GM23338 (cell line): ENCODE measurements at regions not wholly inside any gene's neighbourhood (a gene's known extent, or its start where the extent isn't known, plus 50 kb on each side); places are given as distances from the start of the nearest gene placed in this dataset.

Experiments used
- CREB1 ChIP-seq: fragments of 250-450 bp; sonication (Bioruptor Pico); IDR thresholded peaks from 2 replicates; pipeline ENCODE4 v1.5.0; 2020; ENCODE audit warnings: low read depth, mild to moderate bottlenecking, moderate library complexity
- EZH2 ChIP-seq: fragments of 200-600 bp; sonication (generic); IDR thresholded peaks from one replicate; pipeline ENCODE4 v1.8.0; 2017; ENCODE audit warnings: antibody characterized with exemption, mild to moderate bottlenecking, low read depth; ENCODE audit not compliant: unreplicated experiment
- POLR2AphosphoS5 ChIP-seq: IDR thresholded peaks from 2 replicates; pipeline ENCODE4 v1.6.1; 2016; ENCODE audit warnings: antibody characterized with exemption, low read depth
- TF ChIP-seq, protein P1 (sequence below), 2 experiments: fragments of 200-600 bp in 1 of 2; sonication (generic) in 1 of 2; conservative IDR thresholded peaks; 2 replicates each; pipeline versions ENCODE4 v1.5.1 to v1.6.1; 2016 to 2017; ENCODE audit warnings: antibody characterized with exemption in 2 of 2, low read depth in 2 of 2, mild to moderate bottlenecking in 2 of 2, moderate library complexity in 1 of 2
- TF ChIP-seq, protein P2 (sequence below): IDR thresholded peaks from one replicate; pipeline ENCODE4 v1.6.1; 2018; ENCODE audit warnings: antibody characterized with exemption; ENCODE audit not compliant: unreplicated experiment
- TF ChIP-seq, protein P3 (sequence below): fragments of 250-450 bp; sonication (Bioruptor Pico); IDR thresholded peaks from 2 replicates; pipeline ENCODE4 v1.5.0; 2020; ENCODE audit warnings: mild to moderate bottlenecking, moderate library complexity

DNA sequence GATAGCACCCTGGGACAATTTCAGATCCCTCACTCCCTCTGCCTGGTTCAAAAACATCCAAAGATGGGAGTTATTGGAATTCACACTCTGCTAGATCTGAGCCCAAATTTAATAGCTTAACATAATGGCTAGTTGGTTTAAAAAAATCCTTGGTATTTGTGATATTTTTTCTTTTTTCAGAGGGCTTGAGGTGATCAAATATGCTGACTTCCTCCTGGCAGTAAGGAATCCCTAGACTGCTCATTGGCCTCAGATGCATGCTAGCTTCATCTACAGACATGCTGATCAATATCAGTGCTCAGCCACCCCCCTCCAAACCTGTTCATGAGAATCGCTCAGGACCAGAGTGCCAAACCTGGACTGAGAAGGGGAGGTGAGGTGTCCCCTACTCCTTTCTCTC lies 74.7 kb upstream of the PLPP4 start:
- TF ChIP-seq, protein P1, sequence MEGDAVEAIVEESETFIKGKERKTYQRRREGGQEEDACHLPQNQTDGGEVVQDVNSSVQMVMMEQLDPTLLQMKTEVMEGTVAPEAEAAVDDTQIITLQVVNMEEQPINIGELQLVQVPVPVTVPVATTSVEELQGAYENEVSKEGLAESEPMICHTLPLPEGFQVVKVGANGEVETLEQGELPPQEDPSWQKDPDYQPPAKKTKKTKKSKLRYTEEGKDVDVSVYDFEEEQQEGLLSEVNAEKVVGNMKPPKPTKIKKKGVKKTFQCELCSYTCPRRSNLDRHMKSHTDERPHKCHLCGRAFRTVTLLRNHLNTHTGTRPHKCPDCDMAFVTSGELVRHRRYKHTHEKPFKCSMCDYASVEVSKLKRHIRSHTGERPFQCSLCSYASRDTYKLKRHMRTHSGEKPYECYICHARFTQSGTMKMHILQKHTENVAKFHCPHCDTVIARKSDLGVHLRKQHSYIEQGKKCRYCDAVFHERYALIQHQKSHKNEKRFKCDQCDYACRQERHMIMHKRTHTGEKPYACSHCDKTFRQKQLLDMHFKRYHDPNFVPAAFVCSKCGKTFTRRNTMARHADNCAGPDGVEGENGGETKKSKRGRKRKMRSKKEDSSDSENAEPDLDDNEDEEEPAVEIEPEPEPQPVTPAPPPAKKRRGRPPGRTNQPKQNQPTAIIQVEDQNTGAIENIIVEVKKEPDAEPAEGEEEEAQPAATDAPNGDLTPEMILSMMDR (conservative IDR thresholded peaks at IDR 0.05; ENCODE audit: low read depth in 2 of 2) = no peak
- TF ChIP-seq POLR2AphosphoS5 = no peak
- no peak for TF ChIP-seq CREB1 (CRISPR knock-in tag)
- TF ChIP-seq EZH2 = no peak
- TF ChIP-seq, protein P2, sequence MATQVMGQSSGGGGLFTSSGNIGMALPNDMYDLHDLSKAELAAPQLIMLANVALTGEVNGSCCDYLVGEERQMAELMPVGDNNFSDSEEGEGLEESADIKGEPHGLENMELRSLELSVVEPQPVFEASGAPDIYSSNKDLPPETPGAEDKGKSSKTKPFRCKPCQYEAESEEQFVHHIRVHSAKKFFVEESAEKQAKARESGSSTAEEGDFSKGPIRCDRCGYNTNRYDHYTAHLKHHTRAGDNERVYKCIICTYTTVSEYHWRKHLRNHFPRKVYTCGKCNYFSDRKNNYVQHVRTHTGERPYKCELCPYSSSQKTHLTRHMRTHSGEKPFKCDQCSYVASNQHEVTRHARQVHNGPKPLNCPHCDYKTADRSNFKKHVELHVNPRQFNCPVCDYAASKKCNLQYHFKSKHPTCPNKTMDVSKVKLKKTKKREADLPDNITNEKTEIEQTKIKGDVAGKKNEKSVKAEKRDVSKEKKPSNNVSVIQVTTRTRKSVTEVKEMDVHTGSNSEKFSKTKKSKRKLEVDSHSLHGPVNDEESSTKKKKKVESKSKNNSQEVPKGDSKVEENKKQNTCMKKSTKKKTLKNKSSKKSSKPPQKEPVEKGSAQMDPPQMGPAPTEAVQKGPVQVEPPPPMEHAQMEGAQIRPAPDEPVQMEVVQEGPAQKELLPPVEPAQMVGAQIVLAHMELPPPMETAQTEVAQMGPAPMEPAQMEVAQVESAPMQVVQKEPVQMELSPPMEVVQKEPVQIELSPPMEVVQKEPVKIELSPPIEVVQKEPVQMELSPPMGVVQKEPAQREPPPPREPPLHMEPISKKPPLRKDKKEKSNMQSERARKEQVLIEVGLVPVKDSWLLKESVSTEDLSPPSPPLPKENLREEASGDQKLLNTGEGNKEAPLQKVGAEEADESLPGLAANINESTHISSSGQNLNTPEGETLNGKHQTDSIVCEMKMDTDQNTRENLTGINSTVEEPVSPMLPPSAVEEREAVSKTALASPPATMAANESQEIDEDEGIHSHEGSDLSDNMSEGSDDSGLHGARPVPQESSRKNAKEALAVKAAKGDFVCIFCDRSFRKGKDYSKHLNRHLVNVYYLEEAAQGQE = no peak
- TF ChIP-seq, protein P3, sequence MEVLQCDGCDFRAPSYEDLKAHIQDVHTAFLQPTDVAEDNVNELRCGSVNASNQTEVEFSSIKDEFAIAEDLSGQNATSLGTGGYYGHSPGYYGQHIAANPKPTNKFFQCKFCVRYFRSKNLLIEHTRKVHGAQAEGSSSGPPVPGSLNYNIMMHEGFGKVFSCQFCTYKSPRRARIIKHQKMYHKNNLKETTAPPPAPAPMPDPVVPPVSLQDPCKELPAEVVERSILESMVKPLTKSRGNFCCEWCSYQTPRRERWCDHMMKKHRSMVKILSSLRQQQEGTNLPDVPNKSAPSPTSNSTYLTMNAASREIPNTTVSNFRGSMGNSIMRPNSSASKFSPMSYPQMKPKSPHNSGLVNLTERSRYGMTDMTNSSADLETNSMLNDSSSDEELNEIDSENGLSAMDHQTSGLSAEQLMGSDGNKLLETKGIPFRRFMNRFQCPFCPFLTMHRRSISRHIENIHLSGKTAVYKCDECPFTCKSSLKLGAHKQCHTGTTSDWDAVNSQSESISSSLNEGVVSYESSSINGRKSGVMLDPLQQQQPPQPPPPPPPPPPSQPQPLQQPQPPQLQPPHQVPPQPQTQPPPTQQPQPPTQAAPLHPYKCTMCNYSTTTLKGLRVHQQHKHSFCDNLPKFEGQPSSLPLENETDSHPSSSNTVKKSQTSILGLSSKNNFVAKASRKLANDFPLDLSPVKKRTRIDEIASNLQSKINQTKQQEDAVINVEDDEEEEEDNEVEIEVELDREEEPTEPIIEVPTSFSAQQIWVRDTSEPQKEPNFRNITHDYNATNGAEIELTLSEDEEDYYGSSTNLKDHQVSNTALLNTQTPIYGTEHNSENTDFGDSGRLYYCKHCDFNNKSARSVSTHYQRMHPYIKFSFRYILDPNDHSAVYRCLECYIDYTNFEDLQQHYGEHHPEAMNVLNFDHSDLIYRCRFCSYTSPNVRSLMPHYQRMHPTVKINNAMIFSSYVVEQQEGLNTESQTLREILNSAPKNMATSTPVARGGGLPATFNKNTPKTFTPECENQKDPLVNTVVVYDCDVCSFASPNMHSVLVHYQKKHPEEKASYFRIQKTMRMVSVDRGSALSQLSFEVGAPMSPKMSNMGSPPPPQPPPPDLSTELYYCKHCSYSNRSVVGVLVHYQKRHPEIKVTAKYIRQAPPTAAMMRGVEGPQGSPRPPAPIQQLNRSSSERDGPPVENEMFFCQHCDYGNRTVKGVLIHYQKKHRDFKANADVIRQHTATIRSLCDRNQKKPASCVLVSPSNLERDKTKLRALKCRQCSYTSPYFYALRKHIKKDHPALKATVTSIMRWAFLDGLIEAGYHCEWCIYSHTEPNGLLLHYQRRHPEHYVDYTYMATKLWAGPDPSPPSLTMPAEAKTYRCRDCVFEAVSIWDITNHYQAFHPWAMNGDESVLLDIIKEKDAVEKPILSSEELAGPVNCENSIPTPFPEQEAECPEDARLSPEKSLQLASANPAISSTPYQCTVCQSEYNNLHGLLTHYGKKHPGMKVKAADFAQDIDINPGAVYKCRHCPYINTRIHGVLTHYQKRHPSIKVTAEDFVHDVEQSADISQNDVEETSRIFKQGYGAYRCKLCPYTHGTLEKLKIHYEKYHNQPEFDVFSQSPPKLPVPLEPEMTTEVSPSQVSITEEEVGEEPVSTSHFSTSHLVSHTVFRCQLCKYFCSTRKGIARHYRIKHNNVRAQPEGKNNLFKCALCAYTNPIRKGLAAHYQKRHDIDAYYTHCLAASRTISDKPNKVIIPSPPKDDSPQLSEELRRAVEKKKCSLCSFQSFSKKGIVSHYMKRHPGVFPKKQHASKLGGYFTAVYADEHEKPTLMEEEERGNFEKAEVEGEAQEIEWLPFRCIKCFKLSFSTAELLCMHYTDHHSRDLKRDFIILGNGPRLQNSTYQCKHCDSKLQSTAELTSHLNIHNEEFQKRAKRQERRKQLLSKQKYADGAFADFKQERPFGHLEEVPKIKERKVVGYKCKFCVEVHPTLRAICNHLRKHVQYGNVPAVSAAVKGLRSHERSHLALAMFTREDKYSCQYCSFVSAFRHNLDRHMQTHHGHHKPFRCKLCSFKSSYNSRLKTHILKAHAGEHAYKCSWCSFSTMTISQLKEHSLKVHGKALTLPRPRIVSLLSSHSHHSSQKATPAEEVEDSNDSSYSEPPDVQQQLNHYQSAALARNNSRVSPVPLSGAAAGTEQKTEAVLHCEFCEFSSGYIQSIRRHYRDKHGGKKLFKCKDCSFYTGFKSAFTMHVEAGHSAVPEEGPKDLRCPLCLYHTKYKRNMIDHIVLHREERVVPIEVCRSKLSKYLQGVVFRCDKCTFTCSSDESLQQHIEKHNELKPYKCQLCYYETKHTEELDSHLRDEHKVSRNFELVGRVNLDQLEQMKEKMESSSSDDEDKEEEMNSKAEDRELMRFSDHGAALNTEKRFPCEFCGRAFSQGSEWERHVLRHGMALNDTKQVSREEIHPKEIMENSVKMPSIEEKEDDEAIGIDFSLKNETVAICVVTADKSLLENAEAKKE = no peak
